HG03460 (cell line): ENCODE measurements at regions not wholly inside any gene's neighbourhood (a gene's known extent, or its start where the extent isn't known, plus 50 kb on each side); places are given as distances from the start of the nearest gene placed in this dataset.
"Not testable (repeated sequence)": the region's sequence is repeated elsewhere in the genome, so short reads cannot be mapped to it uniquely, and the experiment has no call there.

Experiments
- ATAC-seq: cut with Tn5 transposase; IDR thresholded peaks from one replicate; pipeline ENCODE4 v1.9.1; 2021; ENCODE audit not compliant: unreplicated experiment

DNA sequence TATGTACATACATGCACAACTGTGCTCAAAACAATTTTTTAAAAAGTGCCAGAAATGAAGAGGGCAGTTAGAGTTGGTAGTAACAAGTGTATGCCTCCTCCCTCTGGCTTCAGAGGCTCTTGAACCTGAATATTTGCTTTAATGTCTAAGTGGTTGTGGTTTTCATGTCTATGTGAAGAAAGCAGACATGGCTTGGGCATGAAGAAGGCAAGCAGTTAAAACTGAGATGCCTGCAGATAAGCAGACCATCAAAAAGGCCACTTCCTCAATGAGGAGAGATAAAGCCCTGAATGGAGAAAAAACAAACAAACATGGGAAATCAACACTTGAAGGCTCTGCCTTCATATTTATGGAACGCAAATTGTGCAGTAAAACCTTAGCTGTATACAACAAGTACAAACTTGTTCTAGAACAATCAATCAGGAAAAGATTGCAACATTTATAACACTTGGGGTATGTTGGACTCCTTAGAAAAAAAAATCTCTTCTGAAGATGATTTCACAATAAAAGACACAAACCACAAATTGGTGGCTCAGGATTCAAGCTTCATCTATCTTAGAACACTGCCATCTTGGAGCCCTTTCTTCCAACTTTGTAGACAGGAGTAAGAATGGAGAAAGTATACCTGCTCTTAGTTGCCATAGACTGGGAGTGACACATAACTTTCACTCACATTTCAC lies 52.7 kb upstream of the PLA2G4A start:
- ATAC-seq = no peak

DNA sequence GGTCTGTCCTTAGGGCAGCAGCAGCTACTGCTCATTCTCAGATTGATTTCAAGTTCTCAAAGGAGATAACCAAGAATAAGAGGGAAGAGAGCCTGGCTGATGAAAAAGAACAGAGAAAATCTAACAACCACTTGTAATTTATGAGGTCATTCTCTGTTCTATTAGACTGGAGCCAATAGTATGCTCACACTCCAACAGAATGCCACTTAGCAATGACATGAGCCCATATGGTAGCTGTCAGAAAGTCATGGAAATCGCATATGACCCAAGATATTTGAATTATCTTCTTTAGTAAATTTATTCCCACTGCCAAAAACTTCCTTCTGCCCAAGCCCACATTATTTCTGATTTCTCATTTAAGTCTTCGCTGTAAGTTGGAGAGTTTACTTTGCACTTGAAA lies 53.7 kb upstream of the PLA2G4A start:
- ATAC-seq = no peak

DNA sequence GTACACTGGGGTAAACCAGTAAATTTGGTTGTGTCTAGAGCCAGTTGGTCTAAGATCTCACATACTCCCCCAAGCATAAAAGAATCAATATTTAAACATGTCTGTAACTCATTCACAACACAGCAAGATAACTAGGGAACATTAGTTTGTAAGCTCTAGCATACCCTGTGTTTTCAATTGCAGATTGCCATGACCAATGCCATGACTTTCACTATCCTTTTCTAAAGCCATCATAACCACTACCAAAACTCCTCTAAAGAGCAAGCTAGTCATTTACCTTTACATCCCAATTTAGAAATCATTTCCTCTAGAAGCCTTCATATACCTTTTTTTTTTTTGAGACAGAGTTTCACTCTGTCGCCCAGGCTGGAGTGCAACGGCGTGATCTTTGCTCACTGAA lies 56.5 kb upstream of the PLA2G4A start:
- ATAC-seq = no peak

DNA sequence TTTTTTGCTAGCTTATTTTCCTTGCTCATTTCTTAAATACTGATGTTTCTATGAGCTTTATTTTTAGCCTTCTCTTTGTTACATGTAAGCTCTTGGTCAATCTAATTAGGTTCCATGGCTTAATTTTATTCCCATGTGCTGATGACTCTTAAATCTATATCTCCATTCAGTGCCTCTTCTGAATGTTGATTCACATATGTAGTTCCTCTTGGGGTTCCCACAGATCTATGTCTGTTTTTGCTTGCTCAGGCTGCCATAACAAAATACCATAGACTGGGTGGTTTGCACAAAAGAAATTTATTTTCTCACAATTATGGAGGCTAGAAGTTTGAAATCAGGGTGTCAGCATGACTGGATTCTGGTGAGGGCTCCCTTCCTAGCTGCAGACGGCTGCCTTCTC lies 58.3 kb upstream of the PLA2G4A start:
- ATAC-seq = no peak

DNA sequence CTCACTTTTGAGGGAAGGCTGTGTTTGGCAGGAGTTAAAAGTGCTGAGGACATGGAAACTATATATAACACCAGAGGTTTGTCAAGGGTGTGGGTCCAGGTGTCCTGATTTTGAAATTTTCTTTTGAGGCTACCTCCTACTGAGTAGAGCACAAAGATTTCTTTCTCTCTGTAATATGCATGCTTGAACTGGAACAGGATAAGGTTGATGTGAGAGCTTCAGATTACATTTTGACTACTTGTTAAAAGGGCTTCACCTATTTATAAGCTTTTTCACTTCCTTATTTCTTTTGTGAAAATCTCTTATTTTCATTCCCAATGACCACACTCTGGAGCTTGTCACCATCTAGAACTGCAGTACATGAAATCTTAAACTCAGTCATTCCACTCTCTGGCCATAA lies 59.8 kb upstream of the PLA2G4A start:
- ATAC-seq = peak; percentile 83

DNA sequence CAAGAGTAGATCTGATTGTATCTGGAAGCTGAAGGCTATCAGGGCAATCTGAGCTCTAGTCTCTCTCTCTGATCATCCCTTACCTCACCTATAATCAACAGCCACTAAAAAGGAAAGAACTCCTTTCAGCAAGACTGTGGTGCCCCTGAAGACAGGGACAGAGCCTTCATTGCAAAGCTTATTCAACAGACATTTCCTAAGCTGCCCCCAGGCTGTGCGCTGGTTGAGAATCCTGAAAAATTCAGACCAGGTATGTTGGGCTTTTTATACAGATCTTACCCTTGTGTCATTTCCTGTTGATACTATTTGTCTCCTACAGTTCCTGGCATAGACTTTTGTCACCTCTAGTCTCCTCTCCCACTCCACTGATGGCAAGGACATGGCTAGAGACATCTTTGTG lies 63.3 kb upstream of the PLA2G4A start:
- no peak for ATAC-seq

DNA sequence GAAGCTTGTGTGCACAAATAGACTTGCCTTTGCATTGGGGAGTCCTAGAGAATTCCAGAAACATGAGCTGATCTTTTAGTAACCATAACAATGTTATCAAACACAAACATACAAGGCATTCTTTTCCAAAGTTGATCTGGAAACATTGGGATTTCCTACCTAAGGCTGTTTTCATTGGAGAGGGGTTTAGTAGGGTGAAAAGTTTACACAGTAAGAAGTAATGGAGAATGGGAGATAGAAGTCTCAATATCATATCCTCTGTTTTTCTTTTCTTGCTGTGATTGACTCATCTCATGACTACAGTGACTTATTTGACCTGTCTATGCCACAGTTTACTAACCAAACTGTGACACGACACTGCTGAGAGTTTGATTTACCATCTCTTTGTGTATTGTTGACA lies 65.6 kb upstream of the PLA2G4A start:
- ATAC-seq = no peak

DNA sequence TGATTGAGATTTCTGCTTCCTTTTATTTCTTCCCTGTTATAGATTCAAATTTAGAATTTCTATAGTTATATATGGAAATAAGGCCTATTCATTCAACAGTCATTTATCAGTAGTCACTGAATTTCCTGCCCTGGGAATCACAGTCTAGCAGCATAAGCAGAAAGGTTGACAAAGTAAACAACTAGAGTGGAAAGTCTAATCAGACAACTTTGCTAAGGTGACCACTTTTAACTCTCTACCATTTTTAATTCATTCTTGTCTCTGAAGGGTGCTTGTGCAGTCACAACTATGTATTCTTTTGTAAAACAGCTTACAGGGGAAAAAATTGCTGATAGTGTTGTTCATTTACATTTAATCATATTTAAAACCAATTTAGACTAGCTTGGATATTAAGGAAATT lies 66.1 kb upstream of the PLA2G4A start:
- no peak for ATAC-seq

DNA sequence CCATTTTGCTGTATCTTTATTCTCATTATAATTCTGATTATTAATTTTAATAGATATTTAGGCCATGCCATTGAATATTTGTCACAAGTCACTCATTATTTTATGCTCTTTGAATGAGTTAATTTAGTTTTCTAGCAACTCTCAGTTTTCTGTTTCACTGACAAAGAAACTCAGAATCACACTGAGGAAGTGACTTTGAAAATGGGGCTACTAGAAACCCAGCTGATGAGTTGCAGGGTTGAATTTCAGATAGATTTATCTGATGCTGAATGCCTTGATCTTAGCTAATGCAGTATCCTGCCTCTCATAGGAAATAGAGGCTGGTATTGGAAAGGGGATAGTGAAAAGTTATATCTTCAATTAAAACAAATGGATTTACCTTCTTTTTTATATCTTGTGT lies 67.4 kb upstream of the PLA2G4A start:
- ATAC-seq = peak; percentile 39

DNA sequence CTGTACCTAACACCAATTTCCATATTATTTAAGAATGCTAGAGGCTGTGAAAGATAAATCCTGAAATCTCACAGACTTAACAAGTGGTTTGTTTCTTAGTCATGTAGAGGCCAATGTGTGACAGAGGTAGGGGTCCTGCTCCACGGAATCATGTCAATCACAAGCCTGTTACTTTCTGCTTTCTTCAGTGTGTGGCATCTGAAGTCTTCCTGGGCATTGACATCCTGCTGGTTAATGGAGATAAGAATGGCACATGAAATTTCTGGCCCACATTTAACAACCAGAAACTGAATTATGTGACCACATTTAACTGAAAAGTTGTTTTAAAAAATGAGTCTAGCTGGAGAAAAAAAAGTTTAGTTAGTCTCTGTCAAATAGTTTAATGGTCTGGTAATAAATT lies 68.3 kb upstream of the PLA2G4A start:
- no peak for ATAC-seq

DNA sequence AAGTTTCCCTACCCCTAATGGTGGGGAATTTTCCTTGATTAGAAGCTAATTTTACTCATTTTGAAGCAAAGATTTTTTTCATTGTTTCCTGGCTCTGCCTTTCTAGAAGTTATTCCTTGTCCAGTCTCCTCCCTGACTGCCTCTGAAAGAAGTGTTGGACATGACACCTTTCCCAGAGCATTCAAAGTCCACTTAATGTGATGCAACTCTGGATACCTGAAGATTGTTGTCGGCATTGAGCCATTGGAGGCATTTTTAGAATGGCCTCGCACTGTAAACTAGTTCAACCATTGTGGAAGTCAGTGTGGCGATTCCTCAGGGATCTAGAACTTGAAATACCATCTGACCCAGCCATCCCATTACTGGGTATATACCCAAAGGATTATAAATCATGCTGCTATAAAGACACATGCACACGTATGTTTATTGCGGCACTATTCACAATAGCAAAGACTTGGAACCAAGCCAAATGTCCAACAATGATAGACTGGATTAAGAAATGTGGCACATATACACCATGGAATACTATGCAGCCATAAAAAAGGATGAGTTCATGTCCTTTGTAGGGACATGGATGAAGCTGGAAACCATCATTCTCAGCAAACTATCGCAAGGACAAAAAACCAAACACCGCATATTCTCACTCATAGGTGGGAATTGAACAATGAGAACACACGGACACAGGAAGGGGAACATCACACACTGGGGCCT lies 69.7 kb upstream of the PLA2G4A start:
- ATAC-seq = not testable (repeated sequence)

DNA sequence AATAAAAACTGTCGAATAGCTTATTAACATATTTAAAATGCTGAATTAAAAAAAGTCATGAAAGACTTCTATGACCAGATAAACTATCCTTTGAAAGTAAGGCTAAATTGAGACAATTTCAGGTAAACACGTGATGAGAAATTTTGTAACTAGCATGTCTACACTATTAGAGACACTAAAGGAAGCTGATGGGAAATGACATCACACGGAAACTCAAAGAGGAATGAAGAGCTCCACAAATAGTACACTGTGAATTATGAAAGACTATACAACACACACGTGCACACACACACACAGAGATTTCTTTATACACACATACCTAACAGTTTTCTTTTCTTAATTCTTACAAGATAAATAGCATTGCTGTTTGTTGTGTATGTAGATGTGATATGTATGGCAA lies 70.9 kb upstream of the PLA2G4A start:
- no peak for ATAC-seq

DNA sequence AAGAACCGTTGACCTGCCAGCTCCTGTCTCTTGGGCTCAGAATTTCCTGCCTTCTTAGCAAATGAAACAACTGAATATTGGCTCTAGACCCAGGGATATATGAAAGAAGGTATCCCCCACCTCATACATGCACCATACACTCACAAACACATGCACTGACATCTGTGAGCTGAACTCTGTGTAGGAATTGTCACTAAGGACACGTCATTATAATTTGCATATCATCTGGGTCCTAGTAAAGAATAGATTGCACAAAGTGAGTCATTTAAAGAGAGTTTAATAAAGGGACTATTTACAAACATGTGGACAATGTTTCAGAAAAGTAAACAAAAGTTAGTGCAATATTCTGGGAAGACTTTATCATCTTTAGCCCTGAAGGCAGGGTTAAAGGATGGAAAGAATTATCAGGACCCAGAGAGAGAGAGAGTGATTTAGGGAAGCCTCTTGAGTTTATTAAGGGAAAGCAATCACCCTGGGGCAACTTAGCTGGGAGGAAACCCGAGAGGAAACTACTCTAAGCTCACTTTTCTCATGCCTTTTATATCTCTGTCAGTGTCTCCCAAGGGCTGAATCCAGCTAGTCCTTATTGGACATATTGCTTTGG lies 74.1 kb upstream of the PLA2G4A start:
- ATAC-seq = no peak

DNA sequence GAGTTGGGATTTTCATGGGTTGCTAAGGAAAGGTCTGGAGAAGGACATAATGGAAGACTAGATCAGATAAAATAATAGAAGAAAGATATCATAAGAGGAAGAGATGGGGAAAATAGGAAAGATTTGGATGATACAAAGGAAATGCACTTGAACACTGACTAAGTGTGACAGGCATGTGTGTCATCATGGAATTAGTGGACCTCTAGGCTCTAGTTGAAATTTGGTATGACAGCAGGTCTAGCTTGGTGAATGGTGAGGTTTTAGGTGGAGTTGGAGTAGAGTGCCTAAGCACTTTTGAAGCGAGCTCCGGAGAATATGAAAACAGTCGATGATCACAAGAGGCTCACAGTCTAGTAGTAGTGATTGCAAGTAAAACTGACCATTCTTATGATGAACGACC lies 73.0 kb upstream of the PTGS2 start:
- ATAC-seq = no peak

DNA sequence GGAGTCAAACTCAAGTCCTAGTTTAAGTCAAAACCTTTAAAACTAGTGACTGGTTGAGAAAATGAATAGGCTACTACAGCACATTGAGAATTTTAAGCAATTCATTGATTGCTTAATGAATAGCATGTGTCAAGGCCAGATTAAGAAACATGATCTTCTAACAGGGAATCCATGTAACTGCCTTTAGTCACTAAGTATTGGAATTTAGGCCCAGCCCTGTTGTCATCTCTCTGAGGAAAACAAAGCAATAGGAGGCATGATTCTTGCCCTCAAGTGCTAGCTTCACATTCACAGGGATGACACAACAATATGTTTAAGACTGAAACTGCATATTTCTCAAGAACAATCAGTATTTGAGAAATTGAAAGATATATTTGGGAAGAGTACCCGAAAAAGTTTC lies 70.0 kb upstream of the PTGS2 start:
- ATAC-seq = no peak

DNA sequence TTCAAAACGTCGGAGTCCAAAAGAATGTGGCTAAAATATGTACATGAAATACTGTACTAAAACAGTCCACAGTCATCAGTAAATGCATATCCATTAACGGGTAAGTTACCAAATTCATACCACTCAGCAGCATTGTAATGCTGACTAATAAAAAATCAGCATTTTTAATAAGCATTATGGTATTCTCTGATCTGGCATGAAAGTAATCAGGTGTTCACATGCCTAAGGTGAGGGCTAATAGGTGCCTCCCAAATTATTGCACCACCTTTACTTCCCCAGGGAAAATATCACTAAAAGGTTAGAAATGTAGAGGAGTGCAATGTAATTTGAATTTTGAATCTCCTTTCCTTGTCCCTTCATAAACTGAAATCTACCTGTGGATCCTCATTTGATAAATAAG lies 69.6 kb upstream of the PTGS2 start:
- no peak for ATAC-seq

DNA sequence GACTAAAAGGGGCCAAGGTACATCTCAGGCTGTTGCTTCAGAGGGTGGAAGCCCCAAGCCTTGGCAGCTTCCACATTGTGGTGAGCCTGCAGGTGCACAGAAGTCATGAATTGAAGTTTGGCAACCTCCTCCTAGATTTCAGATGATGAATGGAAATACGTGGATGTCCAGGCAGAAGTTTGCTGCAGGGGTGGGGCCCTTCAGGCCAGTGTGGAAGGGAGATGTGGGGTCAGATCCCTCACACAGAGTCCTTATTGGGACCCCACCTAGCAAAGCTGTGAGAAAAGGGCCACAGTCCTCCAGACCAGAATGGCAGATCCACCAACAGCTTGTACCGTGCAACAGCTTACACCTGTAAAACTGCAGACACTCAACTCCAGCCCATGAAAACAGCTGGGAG lies 67.4 kb upstream of the PTGS2 start:
- no peak for ATAC-seq

DNA sequence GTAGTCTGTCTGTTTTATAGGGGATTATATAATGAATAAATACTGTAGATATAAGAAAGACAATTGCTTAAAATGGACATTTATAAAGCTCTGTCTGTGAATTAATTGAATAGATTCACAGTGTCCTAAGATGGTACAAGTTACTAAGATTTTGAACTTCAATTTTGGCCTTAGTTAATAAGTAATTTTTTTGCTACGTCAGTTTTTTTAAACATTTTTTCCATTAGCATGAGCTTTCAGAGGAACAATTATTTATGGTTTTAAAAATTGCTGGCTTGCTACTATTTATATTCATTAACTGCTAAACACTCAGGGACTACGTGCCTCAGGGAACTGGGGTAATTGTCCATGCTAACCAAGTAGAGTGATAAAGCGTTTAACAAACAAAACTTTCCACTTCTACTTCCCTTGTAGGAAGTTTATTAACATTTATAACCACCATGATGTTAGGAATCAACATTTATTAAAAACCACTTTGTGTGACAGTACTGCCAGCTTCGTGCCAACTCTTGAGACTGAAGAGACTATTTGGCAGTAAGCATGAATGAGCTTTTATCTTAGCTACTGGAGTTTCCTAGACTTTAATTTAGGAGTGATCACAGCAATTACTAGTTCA lies 65.4 kb upstream of the PTGS2 start:
- ATAC-seq = no peak

DNA sequence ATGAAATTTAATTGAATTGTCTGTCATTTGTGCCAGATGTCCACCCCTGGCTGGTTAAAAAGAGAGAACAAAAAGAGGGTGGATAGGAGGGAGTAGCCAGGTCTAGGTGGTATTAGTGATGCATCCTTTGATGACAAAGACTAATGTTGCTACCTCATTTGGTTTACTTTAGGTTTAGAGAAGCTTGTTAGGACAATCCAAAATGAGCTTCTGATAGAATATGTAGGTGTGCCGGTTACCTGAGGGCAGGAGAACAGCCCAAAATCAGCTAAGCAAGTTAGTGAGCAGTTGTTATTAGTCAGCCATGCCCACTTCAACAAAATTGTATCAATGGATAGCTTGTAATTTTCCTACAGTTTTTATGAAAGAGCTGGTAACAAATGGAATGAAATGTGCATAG lies 61.4 kb upstream of the PTGS2 start:
- no peak for ATAC-seq

DNA sequence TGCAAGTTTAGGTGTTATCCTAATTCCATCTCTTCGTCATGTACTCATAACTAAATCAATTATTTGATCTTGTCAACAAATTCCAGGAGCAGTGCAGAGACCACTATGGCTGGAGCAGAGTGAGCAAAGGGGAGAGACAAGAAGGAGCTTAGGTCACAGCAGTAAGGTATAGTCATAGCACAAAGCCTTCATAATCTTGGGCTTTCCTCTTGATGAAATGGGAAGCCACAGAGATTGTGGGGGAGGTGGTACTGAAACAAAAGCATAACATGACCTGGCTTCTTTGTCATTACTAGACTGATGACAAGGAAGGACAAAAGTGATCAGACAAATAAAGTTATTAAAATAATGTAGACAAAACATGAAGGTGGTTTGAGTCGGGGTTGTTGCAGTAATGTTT lies 60.1 kb upstream of the PTGS2 start:
- no peak for ATAC-seq

DNA sequence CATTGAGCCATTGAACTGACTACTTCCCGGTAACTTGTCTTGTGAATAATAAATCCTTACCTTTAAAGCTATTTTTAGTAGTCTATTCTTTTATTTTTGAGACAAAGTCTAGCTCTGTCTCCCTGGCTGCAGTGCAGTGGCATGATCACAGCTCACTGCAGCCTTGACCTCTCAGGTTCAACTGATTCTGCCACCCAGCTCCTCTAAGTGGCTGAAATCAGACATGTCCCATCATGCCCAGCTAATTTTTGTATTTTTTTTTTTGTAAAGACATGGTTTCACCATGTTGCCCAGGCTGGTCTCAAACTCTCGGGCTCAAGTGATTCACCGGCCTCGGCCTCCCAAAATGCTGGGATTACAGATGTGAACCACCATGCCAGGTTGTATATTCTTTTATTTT lies 59.3 kb upstream of the PTGS2 start:
- ATAC-seq = no peak

DNA sequence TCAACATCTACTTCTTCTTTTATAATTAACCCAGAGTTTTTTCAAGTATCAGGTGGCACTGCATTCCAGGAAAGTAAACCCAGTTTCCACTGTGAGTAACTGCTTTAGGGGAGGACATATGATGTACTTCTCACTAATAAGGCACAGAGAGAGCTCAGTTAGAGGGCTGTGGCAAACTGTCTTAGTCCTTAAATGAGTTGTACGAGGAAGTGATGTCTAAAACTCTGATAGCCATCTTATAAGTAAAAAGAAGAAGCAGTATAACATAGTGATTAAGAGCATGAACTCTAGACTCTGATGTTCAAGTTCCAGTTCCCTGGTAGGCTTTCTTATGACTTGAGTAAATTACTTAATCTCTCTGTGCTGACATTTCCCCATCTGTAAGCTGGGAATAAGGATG lies 58.7 kb upstream of the PTGS2 start:
- peak; percentile 80 for ATAC-seq
